Mucosa of descending colon (tissue), 3 donors: ENCODE measurements at regions not wholly inside any gene's neighbourhood (a gene's known extent, or its start where the extent isn't known, plus 50 kb on each side); places are given as distances from the start of the nearest gene placed in this dataset.

Experiments
- ATAC-seq: fragments of 200-7000 bp; cut with Tn5 transposase; one replicate; pipeline ENCODE4 v1.9.1; 2020; ENCODE audit warnings: mild to moderate bottlenecking, moderate library complexity
- DNase-seq, 3 donors: peaks; one replicate each; pipeline ENCODE4 v3.0.0-alpha.2; 2020
- H3K36me3 ChIP-seq: fragments of 200-600 bp; one replicate; pipeline ENCODE4 v1.8.0; 2021; ENCODE audit warnings: low read depth, mild to moderate bottlenecking
- H3K4me1 ChIP-seq: fragments of 200-600 bp; one replicate; pipeline ENCODE4 v1.8.0; 2021; ENCODE audit warnings: low read depth, mild to moderate bottlenecking
- H3K4me3 ChIP-seq: fragments of 200-600 bp; one replicate; pipeline ENCODE4 v1.8.0; 2021; ENCODE audit warnings: mild to moderate bottlenecking
- H3K9me3 ChIP-seq: fragments of 200-600 bp; one replicate; pipeline ENCODE4 v1.8.0; 2021; ENCODE audit warnings: mild to moderate bottlenecking
- intact Hi-C, 2 donors: fragments of 100-400 bp; cut with DNase I in 1 of 2; cut with micrococcal nuclease in 1 of 2; formaldehyde crosslinking; loops; one replicate each; pipeline versions ENCODE4 v1.11.0 to v1.11.1; 2022; cut with DNase I, micrococcal nuclease
- TF ChIP-seq, protein P1 (sequence below): fragments of 200-600 bp; IDR thresholded peaks from one replicate; pipeline ENCODE4 v1.8.0; 2022; ENCODE audit warnings: antibody characterized with exemption, mild to moderate bottlenecking
- donor health status: DM: no; HTN: no; CAD: no; lungs with moderate emphysema.
- donor health status: DM: no; HTN: no; CAD: no.
- donor health status: DM: no; HTN: yes; CAD: no.

DNA sequence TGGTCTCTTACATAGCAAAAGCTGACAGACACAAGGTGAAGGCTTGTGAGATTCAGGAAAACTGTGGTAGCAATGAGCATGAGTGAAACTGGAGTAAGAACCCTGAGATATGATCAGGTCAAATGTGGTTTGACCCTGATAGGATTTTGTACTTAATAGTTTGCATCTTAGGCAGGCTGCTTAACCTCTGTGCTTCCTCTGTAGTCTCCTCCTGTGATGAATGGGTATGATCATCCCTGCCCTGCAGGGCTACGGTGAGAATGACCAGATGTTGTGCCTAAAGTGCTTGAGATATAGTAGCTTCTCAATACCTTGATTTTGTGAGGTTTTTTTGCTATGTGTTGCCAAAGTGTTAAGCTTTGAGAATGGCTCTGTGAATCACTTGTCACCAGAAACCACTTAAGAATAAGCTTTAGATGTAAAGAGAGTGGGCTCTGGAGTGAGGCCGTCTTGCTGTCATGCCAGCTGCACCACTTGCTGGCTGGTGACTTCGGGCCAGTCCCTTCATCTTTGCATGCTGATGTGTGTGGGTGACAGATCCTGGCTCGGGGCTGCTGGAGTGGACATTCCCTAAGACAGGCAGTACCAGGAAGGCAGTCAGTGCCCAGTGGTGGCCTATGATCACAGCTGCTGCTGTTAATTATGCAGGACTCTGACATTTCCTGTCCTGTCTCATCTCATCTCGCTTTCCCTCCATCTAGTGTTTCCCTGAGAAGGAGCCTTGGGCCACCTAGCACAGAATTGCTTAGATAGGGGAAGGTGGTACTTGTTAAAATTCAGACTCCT is 254.7 kb downstream of the NFATC2 start:
- intact Hi-C loops, result no loop called here
- TF ChIP-seq, protein P1, sequence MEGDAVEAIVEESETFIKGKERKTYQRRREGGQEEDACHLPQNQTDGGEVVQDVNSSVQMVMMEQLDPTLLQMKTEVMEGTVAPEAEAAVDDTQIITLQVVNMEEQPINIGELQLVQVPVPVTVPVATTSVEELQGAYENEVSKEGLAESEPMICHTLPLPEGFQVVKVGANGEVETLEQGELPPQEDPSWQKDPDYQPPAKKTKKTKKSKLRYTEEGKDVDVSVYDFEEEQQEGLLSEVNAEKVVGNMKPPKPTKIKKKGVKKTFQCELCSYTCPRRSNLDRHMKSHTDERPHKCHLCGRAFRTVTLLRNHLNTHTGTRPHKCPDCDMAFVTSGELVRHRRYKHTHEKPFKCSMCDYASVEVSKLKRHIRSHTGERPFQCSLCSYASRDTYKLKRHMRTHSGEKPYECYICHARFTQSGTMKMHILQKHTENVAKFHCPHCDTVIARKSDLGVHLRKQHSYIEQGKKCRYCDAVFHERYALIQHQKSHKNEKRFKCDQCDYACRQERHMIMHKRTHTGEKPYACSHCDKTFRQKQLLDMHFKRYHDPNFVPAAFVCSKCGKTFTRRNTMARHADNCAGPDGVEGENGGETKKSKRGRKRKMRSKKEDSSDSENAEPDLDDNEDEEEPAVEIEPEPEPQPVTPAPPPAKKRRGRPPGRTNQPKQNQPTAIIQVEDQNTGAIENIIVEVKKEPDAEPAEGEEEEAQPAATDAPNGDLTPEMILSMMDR, result no peak
- no peak for DNase-seq
- no peak for ATAC-seq
- no peaks in the 10 kb centered on the region for H3K36me3 ChIP-seq
- no peak overlapping the region for H3K4me3 ChIP-seq
- no peaks in the 10 kb centered on the region for H3K4me1 ChIP-seq
- no peaks in the 10 kb centered on the region for H3K9me3 ChIP-seq

GRCh38 chr20:51286758-51287157 is 255.8 kb downstream of the NFATC2 start:
- no peaks in the 10 kb centered on the region for H3K4me1 ChIP-seq
- DNase-seq, result no peak
- no peak for ATAC-seq
- TF ChIP-seq, protein P1, result no peak
- H3K36me3 ChIP-seq, result no peaks in the 10 kb centered on the region
- H3K9me3 ChIP-seq, result no peaks in the 10 kb centered on the region
- no peak overlapping the region for H3K4me3 ChIP-seq
- intact Hi-C loops, result no loop called here

DNA sequence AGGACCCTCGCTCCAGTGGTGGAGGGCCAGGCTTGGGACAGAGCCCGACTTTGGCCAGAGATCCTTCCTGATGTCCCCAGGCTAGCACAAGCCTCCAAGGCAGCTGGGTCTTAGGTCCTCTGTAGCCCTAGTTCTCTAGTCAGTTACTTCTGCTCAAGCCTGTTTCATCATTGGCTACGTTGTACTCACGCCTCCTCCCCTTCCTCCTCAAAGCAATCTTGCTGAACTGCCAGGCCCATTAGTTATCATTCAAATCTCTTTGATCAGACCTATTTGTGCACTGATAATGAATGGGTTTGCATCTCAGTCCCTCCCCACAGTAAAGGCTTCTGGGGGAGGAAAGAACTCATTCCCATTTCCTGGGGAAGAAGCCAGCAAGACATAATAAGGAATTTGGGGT is 256.8 kb downstream of the NFATC2 start:
- Histone ChIP-seq H3K4me1 (no peaks in the 10 kb centered on the region), H3K4me3 (no peak overlapping the region), H3K9me3 (no peaks in the 10 kb centered on the region), H3K36me3 (no peaks in the 10 kb centered on the region)
- intact Hi-C loops, result no loop called here
- TF ChIP-seq, protein P1, result no peak
- ATAC-seq (no peak), DNase-seq (no peak)

GRCh38 chr20:51284871-51285270 is 257.6 kb downstream of the NFATC2 start:
- intact Hi-C loops, result no loop called here
- Histone ChIP-seq H3K4me3 (no peak overlapping the region), H3K9me3 (no peaks in the 10 kb centered on the region), H3K36me3 (no peaks in the 10 kb centered on the region), H3K4me1 (no peaks in the 10 kb centered on the region)
- DNase-seq (no peak), ATAC-seq (no peak)
- TF ChIP-seq, protein P1, result no peak

GRCh38 chr20:51284176-51284575 is 258.3 kb downstream of the NFATC2 start:
- DNase-seq, result no peak
- ATAC-seq, result no peak
- no peaks in the 10 kb centered on the region for H3K9me3 ChIP-seq

More at GRCh38 chr20:51284176-51284575, 258.3 kb downstream of the NFATC2 start:
- TF ChIP-seq, protein P1, result no peak
- intact Hi-C loops, result no loop called here
- Histone ChIP-seq H3K4me3 (no peak overlapping the region), H3K4me1 (no peaks in the 10 kb centered on the region), H3K36me3 (no peaks in the 10 kb centered on the region)
